DND-41 (cell line): ENCODE measurements at regions not wholly inside any gene's neighbourhood (a gene's known extent, or its start where the extent isn't known, plus 50 kb on each side); places are given as distances from the start of the nearest gene placed in this dataset.

Experiments
- ATAC-seq: fragments of 200-7000 bp; cut with Tn5 transposase; 3 replicates; pipeline ENCODE4 v1.9.1; 2021; ENCODE audit warnings: low read depth; ENCODE audit not compliant: insufficient read depth
- DNase-seq: peaks from one replicate; pipeline ENCODE4 v3.0.0-alpha.2; 2020
- H2AFZ ChIP-seq: 2 replicates; pipeline ENCODE4 v1.6.0; 2012; ENCODE audit warnings: low read depth, low read length
- H3K27ac ChIP-seq: 2 replicates; pipeline ENCODE4 v1.5.1; 2012; ENCODE audit warnings: low read length, inconsistent platforms
- H3K27me3 ChIP-seq: fragments of 200-600 bp; sonication (generic); 2 replicates; pipeline ENCODE4 v1.6.0; 2012; ENCODE audit warnings: low read length, mild to moderate bottlenecking, inconsistent platforms; ENCODE audit not compliant: insufficient read depth, poor library complexity
- H3K36me3 ChIP-seq: 2 replicates; pipeline ENCODE4 v1.5.1; 2012; ENCODE audit warnings: low read length, inconsistent platforms; ENCODE audit not compliant: insufficient read depth
- H3K4me1 ChIP-seq: 2 replicates; pipeline ENCODE4 v1.5.1; 2012; ENCODE audit warnings: mild to moderate bottlenecking, low read length; ENCODE audit not compliant: insufficient read depth
- H3K4me2 ChIP-seq: 2 replicates; pipeline ENCODE4 v1.6.0; 2012; ENCODE audit warnings: mild to moderate bottlenecking, moderate library complexity, low read length, inconsistent platforms; ENCODE audit not compliant: insufficient read depth
- H3K4me3 ChIP-seq, 2 experiments: fragments of 200-600 bp in 1 of 2; shearing (Covaris generic) in 1 of 2; 2 replicates each; pipeline ENCODE4 v1.5.1; 2012 to 2016; ENCODE audit warnings: inconsistent platforms in 2 of 2, low read length in 2 of 2, mild to moderate bottlenecking in 2 of 2, low read depth in 1 of 2, moderate library complexity in 1 of 2
- H3K79me2 ChIP-seq: 2 replicates; pipeline ENCODE4 v1.6.0; 2012; ENCODE audit warnings: low read length, inconsistent platforms; ENCODE audit not compliant: insufficient read depth
- H3K9ac ChIP-seq: 2 replicates; pipeline ENCODE4 v1.6.0; 2012; ENCODE audit warnings: low read depth, mild to moderate bottlenecking, inconsistent platforms, low read length, moderate library complexity
- H3K9me3 ChIP-seq: 2 replicates; pipeline ENCODE4 v1.5.1; 2012; ENCODE audit warnings: low read length, moderate library complexity, mild to moderate bottlenecking, inconsistent platforms; ENCODE audit not compliant: insufficient read depth, severe bottlenecking
- H4K20me1 ChIP-seq: 2 replicates; pipeline ENCODE4 v1.6.0; 2012; ENCODE audit warnings: low read length; ENCODE audit not compliant: insufficient read depth
- EZH2 ChIP-seq: IDR thresholded peaks from 3 replicates; pipeline ENCODE4 v1.6.1; 2012; ENCODE audit warnings: borderline replicate concordance, low read depth, mild to moderate bottlenecking, moderate library complexity, low read length, inconsistent platforms; ENCODE audit not compliant: severe bottlenecking
- TF ChIP-seq, protein P1 (sequence below): IDR thresholded peaks from 2 replicates; pipeline ENCODE4 v1.5.1; 2012; ENCODE audit warnings: borderline replicate concordance, low read length, moderate library complexity, mild to moderate bottlenecking; ENCODE audit not compliant: poor library complexity, severe bottlenecking; ENCODE audit errors: extremely low read depth

GRCh38 chr2:234288974-234289455 is 207.9 kb downstream of the ARL4C start:
- ATAC-seq (no peak), DNase-seq (peak; percentile 74)
- no peak for TF ChIP-seq EZH2
- TF ChIP-seq, protein P1, sequence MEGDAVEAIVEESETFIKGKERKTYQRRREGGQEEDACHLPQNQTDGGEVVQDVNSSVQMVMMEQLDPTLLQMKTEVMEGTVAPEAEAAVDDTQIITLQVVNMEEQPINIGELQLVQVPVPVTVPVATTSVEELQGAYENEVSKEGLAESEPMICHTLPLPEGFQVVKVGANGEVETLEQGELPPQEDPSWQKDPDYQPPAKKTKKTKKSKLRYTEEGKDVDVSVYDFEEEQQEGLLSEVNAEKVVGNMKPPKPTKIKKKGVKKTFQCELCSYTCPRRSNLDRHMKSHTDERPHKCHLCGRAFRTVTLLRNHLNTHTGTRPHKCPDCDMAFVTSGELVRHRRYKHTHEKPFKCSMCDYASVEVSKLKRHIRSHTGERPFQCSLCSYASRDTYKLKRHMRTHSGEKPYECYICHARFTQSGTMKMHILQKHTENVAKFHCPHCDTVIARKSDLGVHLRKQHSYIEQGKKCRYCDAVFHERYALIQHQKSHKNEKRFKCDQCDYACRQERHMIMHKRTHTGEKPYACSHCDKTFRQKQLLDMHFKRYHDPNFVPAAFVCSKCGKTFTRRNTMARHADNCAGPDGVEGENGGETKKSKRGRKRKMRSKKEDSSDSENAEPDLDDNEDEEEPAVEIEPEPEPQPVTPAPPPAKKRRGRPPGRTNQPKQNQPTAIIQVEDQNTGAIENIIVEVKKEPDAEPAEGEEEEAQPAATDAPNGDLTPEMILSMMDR = peak; percentile 91
- Histone ChIP-seq H3K4me2 (peak overlapping the region; percentile 61; the same call in 1 of the 2 replicates), H4K20me1 (no peaks in the 10 kb centered on the region), H3K79me2 (peaks cover 6% of the 10 kb centered on the region), H3K4me3 (peak overlapping the region in 1 of 2 experiments; percentile 10; a peak in 1 of 4 replicates), H3K9ac (peak overlapping the region; percentile 66), H3K9me3 (no peaks in the 10 kb centered on the region), H2AFZ (no peak overlapping the region), H3K27me3 (no peaks in the 10 kb centered on the region), H3K27ac (peak overlapping the region; percentile 99), H3K36me3 (no peaks in the 10 kb centered on the region), H3K4me1 (peaks cover 82% of the 10 kb centered on the region)

GRCh38 chr2:234287650-234288049 is 209.2 kb downstream of the ARL4C start:
- Histone ChIP-seq H4K20me1 (no peaks in the 10 kb centered on the region), H3K27me3 (no peaks in the 10 kb centered on the region), H3K4me2 (no peak overlapping the region), H3K27ac (peak overlapping the region; percentile 53), H3K36me3 (no peaks in the 10 kb centered on the region), H3K79me2 (peaks cover 6% of the 10 kb centered on the region), H2AFZ (no peak overlapping the region), H3K4me3 (no peak overlapping the region), H3K9ac (no peak overlapping the region), H3K9me3 (no peaks in the 10 kb centered on the region), H3K4me1 (peaks cover 69% of the 10 kb centered on the region)
- DNase-seq (no peak), ATAC-seq (no peak)
- TF ChIP-seq, protein P1 = no peak
- TF ChIP-seq EZH2 = no peak

- no peaks in the 10 kb centered on the region for H3K9me3 ChIP-seq
- H3K4me1 ChIP-seq = peaks cover 63% of the 10 kb centered on the region
- H3K27ac ChIP-seq = peak overlapping the region; percentile 75
- no peaks in the 10 kb centered on the region for H3K27me3 ChIP-seq
- H3K4me3 ChIP-seq = no peak overlapping the region
- H3K9ac ChIP-seq = peak overlapping the region; percentile 13
- H3K36me3 ChIP-seq = no peaks in the 10 kb centered on the region
- ATAC-seq (no peak), DNase-seq (no peak)
- H3K79me2 ChIP-seq = peaks cover 6% of the 10 kb centered on the region
- no peak overlapping the region for H3K4me2 ChIP-seq
- H2AFZ ChIP-seq = peak overlapping the region; percentile 15; the same call in 1 of the 2 replicates
- no peaks in the 10 kb centered on the region for H4K20me1 ChIP-seq
- TF ChIP-seq, protein P1 = no peak
- no peak for TF ChIP-seq EZH2
Measured at GRCh38 chr2:234286956-234287355, 209.9 kb downstream of the ARL4C start.

DNA sequence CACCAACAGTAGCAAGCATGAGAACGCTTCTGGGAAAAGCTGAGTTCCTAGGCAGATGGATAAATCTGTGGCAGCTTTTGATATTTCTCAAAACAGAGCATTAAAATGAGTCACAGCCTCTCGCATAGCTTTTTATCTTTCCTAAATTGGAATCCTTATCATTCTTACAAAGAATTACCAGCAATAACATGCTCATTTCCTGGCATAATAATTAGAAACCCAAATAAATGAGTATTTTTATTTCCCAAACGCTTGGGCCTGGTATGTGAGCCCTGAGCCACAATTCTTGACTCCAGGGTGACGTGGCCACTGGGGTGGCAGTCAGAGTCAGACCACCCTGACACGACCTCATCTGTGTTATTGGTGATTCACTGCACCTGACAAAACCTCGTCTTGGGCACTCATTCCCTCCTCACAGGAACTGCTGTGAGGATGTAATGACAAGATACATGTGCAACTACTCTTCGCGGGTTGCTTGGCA is 210.7 kb downstream of the ARL4C start:
- H3K27ac ChIP-seq = peak overlapping the region; percentile 75
- no peak overlapping the region for H3K4me2 ChIP-seq
- no peak overlapping the region for H3K4me3 ChIP-seq
- H3K27me3 ChIP-seq = no peaks in the 10 kb centered on the region
- no peaks in the 10 kb centered on the region for H4K20me1 ChIP-seq
- peaks cover 63% of the 10 kb centered on the region for H3K4me1 ChIP-seq
- peak; percentile 49 for DNase-seq
- H3K36me3 ChIP-seq = no peaks in the 10 kb centered on the region
- peaks cover 6% of the 10 kb centered on the region for H3K79me2 ChIP-seq
- no peak overlapping the region; the same call in 1 of the 2 replicates for H3K9ac ChIP-seq
- H3K9me3 ChIP-seq = no peaks in the 10 kb centered on the region
- no peak overlapping the region for H2AFZ ChIP-seq
- no peak for TF ChIP-seq EZH2
- TF ChIP-seq, protein P1 = no peak
- ATAC-seq = no peak
